ENCODE measurements at regions not wholly inside any gene's neighbourhood (a gene's known extent, or its start where the extent isn't known, plus 50 kb on each side); places are given as distances from the start of the nearest gene placed in this dataset.
"Not testable (repeated sequence)": the region's sequence is repeated elsewhere in the genome, so short reads cannot be mapped to it uniquely, and the experiment has no call there.

DNA sequence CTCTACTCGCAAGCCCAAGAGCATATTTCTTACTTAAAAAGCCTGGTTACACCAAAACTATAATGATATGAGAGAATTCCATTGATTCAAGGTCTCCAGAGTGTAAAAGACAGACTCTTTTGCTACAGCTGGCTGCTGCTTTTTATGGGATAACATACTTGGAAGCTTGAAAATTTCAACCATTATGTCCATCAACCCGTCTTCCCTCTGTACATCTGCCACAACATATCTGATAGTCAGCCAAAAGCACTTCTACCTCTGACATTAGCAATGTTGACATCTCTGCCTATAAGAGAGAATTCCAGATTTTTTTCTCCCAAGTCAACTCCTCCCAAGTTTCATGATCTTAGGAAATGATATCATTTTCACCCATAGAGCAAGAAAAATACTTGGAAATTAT, 54.4 kb upstream of the IQCM start:
- no peak for DNase-seq (ENCODE audit: low read depth in 2 of 2)

DNA sequence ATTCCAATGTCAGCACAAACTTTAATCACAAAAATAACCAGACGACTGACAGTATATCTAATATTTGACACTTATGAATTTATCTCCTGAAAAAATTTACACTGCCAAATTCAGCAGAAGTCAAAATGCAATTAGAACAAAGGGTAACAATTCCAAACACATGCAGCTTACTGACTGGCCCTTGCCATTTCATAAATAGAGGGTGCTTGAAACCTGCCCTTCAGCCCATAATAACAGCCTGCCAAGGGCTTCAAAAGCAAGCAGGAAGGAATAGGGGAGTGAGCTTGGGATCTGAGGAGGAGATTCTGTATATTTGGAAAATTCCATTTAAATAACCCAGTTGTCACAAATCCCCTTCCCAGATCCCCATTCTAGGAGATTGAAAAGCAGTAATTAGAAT, 66.1 kb upstream of the IQCM start:
- DNase-seq (ENCODE audit: low read depth in 2 of 2) = no peak

DNA sequence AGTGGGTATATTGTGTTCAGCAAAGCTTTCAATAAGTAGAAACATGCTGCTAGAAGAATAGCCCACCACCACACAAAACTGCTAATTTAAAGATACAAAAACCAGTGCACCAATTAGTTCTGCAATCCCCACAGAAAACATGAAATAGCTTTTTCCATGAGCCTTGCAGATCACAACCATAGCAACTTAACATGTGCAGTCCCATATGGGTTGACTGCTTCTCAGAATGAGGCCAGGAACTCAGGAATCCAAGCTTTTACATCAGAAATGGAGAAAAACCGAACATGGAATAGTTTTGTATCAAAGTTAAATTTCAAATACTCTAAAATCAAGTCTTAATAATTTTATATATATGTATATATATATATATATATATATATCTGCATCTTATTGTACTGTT, 66.6 kb upstream of the IQCM start:
- DNase-seq (ENCODE audit: low read depth in 2 of 2) = no peak

DNA sequence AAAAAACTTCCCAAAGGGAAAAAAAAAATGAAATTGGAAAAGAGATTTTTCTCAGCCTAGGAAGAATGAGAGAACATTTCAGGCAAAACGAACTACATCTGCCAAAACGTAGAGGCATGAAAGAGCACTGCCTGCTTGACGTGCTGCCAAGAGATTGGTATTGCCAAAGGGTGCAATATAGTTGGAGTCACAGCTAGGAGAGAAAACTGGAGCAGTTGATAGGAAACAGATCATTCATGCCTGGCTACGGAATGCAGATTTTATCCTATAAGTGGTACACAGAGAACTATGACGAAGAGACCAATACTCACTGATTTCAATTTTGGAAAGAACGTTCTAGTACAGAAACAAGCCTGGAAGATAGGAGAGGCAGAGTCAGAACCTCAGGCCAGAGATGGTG, 68.4 kb upstream of the IQCM start:
- DNase-seq (ENCODE audit: low read depth in 2 of 2) = no peak

DNA sequence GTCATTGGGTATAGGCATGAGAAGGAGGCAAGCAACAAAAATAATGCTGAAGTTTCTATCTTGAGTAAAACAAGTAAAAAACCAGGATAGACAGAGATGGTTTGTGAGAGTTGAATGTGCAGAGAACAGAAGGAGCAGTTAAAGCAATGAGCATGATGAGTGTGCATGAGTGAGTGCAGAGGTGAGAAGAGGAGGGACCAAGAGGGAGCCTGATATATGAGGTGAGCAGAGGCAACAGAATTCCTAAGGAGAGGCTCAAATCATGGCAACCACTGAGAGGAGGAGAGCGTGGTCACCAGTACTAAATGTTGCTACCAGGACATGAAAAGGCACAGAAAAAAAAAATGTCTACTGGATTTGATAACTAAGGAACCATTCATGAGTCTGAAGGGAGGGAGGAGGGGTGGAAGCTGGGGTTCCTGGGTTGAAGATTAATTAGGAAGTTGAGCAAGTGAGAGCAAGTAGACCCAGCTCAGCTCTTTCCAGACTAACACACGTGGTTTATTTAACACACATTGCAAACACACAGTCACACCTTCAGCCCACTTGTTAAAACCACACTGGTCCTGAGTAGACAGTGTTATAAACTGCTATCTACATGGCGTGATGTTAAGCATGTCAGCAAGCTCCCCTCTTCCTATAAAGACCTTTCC, 69.0 kb upstream of the IQCM start:
- no peak for DNase-seq (ENCODE audit: low read depth in 2 of 2)

DNA sequence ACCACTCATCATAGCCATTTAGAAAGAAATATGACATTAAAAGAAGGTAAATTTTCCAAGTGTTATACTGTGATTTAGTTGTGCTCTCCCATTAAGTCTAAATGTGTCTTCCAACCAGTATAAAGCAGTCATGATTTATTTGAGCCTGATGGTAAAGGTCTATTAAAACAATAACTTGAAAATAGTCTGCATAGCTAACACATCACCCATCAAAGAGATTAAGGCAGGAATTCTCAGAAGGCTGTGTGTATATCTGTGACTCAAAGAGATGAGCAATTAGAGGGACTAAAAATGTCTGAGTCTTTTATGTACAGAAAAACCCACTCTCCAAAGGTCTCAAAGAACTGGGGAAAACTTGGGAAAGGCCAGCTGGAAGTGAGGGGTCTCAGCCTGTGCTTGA, 70.3 kb upstream of the IQCM start:
- DNase-seq (ENCODE audit: low read depth in 2 of 2) = no peak

DNA sequence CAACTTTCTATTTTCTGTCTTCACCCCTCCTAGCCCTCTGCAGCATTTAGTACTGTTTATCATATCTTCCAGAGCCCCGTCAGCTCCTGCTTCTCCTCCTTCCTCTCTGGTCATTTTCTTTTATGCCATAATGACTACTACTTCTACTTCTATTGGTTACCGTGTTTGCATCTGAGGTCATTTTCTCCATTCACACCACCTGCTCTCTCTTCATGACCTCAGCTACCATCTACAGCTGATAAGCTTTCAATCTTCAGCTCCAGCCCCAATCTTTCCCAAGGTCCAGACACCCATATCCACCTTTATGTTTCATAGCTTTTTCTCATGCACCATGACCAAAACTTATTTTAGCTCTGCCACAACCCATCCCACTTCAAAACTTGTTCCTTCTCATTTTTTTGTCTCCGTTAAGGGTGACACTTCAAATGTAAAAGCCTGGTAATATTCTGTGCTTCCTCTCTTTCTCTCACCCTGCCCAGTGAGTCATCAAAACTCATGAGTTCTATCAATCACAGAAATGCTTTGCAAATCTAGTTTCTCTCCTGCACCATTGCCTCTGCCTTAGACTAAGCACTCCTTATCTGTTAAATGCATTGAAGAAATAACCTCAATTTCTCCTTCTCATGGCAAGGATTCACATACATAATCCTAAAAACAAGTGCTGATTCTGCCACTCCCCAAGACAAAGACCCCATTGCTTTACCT, 71.3 kb upstream of the IQCM start:
- no peak for DNase-seq (ENCODE audit: low read depth in 2 of 2)

DNA sequence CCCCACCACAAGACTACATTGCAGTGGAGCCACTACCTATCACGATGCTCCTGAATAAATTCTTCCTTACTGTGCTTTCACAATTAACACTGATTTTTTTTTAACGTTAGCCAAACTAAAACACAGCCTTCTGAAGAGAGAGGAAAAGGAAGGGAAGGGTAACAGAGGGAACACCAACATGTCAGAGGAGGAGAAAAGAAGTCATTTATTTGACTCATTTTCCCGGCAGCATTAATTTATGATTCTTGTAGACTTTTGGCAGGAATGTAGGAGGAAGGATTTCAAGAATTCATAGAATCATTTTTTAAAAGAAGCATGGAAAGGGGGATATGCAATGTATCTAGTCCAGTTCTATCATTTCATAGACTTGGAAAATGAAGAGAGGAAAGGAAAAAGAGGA, 74.3 kb upstream of the IQCM start:
- DNase-seq (ENCODE audit: low read depth in 2 of 2) = no peak

DNA sequence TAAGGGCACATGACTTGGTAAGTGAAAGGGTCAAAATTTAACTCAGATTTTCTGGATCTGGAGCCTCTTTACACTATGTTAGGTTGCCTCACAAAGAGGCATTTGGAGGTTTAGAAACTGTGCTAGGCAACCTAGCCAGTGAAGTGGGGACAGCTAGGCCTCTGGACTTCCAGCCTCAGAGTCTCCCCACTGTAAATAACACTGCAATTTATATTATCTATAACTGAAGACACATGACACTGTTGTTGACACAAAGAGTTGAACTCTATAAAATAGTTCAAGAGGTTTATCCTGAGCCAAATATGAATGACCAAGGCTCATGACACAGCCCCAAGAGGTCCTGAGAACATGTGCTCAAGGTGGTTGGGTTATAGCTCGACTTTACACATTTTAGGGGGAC, 74.9 kb upstream of the IQCM start:
- DNase-seq (ENCODE audit: low read depth in 2 of 2) = no peak

DNA sequence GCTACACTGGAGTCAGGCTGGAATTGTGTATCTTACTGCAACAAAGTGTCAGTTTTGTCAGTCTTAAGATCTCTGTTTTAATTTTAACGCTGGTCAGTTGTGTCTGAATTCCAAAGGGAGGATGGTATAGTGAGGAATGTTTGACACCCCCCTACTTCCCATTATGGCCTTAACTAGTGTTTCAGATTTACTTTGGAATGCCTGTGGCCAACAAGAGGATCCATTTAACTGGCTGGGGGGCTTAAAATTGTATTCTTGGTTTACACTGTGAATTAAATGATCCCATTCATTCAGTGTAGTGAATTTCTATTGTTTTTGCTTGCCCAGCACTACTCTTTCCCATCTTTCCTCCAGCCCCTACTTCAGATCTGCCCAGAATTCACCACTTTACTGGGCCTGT, 75.8 kb upstream of the IQCM start:
- DNase-seq (ENCODE audit: low read depth in 2 of 2) = no peak

DNA sequence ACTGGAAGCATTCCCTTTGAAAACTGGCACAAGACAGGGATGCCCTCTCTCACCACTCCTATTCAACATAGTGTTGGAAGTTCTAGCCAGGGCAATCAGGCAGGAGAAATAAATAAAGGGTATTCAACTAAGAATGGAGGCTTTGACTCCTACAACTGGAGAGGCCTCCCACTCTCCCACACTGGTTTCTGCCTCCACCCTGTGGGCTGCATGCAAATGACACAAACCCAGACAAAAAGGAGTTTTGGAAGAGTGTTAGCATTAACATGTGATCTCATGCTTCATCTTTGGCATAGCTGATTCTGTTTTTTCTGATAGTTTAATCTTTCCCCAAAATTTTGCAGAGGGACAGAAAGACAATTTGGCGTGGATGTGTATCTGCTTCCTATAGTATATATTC, 80.8 kb upstream of the IQCM start:
- DNase-seq (ENCODE audit: low read depth in 2 of 2) = no peak

DNA sequence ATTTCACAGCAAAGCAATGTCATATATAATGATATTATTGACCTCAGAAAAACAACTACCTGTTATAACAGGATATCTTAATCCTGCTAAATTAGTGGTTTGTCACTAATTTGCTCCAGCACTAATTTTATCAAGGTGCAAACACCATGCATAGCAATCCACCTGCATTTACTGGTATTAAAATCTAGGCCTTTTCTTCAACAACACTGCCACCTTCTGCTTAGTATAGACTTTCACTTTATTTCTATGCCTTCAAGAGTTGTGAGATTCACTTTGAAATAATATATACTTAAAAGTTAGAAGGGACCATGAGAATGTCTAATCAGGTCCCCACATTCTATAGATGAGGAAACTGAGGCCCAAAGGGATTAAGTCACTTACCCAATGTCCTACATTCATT, 82.1 kb upstream of the IQCM start:
- no peak for DNase-seq (ENCODE audit: low read depth in 2 of 2)

DNA sequence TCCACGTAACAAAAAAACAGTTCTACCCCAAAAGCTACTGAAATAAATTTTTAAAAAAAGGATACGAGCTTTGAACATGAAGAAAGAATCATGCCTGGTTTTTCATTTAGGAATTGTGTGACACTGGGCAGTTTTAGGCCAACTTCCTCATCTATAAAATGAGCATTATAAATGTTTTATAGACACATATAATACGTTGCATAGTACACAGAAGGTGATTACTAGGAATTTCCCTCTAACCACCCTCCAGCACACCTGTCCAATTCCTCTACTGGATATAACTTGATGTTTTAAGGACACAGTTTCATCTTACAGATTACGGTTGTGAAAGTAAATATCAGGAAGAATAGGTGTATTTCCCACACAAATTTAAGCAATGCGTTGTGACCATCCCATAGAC, 85.5 kb upstream of the IQCM start:
- DNase-seq (ENCODE audit: low read depth in 2 of 2) = no peak

DNA sequence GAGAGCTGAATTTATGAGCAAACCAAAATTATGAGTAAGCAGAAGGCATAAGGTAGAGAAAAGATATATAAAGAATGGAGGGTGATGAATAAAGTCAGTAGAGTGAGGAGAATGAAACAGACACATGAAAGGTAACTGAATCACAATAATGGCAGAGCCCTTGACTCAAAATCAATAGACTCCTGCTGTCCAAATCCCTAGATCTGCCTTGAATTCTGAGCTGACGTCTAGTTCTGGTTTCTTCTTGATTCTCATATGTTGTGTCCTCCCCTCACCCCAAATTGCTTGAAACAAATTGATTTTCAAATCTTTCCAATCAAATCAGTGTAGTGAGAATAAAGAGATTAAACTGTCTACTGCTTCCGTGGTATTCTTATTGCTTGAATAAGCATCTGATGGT, 86.6 kb upstream of the IQCM start:
- DNase-seq (ENCODE audit: low read depth in 2 of 2) = no peak

DNA sequence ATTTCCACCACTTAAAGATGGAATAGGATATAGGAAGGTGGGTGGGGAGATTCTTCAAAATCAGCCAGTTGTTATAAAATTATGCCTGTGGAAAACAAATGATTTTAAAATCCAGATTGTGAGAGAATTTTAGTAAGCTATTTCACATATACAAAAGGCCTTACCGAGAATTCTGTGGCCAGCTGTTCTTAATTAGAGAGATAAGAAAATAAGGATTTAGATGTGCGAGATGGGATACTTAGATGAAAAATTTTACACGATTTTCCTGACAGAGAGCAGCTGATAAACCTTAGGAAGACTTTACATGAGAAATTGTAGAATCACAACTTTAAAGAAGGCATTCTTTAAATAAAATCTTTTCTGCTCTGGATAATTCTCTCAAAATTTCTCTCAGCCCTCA, 94.5 kb upstream of the IQCM start:
- no peak for DNase-seq (ENCODE audit: low read depth in 2 of 2)

DNA sequence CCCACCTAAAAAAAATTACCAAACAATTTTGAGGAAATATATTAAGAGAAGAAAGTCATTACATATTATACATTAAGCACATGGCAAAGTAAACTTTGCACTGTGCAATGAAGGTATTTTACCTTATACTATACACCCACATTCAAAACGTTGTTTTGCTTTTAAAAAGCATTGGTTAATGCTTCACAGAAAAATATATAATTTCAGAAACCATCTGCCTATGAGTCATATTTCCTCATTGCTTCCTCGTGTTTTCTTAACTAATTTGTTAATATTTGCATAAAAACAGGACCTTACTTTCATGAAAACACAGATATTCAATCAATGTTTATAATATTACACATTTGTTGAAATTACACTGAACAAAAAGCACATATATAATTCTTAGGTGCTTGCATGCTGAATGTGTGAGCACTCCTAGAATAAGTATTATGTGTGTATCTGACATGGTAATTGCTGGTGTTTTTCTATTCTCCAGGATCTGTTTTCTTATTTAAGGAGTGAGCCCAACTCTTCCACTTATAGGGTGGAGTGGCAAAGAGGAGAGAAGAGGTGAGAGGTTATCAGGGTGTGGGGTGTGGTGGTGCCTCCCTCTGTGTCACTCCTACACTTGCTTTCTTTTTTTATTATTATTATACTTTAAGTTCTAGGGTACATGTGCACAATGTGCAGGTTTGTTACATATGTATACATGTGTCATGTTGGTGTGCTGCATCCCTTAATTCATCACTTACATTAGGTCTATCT, 95.1 kb upstream of the IQCM start:
- DNase-seq (ENCODE audit: low read depth in 2 of 2) = no peak

DNA sequence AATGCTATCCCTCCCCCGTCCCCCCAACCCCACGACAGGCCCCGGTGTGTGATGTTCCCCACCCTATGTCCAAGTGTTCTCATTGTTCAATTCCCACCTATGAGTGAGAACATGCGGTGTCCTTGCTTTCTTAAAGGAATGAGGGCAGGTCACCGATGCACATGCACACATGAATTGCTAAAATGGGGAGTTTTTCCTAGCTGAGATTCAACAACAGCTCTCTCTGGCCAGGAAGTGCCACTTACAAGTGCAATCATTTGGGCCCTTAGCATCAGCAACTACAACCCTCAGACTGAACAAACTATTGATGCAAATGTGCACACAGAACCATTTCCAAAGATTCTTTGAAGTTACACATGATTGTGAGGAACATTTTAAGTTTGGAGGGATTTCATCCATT, 95.7 kb upstream of the IQCM start:
- DNase-seq (ENCODE audit: low read depth in 2 of 2) = no peak

DNA sequence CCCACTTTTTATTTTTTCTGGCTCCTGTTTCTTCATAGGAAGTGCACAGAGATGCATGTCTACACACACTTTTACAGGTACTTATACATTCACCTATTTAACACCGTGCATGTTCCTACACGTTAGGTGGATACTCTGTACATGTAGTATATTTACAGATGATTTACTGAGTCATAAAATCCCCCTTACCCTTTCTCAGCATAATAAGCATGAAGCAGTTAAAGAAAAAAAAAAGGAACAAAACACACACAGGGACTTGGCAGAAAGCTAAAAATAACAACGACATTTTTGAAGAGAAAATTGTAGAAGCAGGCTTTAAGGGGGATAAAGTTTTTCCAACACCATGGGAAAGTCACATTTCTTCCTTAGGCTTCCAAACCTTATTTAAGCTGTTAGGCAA, 96.4 kb upstream of the IQCM start:
- no peak for DNase-seq (ENCODE audit: low read depth in 2 of 2)

DNA sequence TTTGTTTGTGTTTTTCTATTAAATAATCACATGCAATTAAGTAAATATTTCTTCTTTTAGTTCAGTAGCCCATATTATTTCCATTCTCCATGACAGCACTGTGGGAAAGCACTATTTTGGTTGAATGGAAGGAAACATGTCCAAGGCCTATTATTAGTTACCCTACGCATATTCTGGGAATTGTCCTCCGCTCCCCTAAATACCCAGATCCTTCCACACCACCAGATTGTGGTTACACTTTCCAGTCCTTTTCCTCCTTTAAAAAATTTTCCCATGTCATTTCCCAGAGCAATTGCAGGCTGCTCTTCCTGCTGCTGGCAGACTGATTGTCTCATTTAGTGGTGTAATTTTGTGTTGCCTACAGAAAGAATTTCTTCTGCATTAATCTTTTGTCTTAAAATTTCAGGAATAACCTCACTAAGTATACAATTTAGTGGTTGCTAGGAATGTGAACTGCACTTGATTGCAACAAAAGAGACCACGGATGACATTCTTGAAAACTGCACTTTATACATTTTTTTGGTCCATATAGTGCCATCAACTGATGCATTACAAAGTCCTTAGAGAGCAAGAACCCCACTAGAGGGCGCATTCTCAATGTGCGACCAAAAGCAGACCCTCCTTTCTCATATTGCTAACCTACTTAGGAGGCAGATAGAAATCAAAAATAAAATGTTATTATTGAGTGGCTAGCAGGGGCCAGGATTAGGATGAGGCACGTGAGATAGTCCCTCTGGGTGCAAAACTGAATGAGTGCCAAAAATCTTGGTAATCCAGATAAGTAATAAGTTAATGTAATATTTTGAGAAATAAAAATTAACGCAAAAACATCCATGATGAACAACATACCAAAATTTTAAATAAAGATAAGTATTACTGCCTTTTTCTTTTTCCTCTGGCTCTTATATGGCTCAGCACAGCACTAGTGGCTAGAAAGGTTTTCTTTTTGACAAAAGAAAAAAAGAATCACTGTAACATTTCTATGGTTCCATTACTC, 98.8 kb upstream of the IQCM start:
- DNase-seq (ENCODE audit: low read depth in 2 of 2) = peak; percentile 19

DNA sequence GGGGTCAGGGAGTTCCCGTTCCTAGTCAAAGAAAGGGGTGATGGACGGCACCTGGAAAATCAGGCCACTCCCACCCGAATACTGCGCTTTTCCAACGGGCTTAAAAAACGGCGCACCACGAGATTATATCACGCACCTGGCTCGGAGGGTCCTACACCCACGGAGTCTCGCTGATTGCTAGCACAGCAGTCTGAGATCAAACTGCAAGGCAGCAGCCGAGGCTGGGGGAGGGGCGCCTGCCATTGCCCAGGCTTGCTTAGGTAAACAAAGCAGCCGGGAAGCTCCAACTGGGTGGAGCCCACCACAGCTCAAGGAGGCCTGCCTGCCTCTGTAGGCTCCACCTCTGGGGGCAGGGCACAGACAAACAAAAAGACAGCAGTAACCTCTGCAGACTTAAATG, 100.1 kb upstream of the IQCM start:
- not testable (repeated sequence) for DNase-seq (ENCODE audit: low read depth in 2 of 2)

DNA sequence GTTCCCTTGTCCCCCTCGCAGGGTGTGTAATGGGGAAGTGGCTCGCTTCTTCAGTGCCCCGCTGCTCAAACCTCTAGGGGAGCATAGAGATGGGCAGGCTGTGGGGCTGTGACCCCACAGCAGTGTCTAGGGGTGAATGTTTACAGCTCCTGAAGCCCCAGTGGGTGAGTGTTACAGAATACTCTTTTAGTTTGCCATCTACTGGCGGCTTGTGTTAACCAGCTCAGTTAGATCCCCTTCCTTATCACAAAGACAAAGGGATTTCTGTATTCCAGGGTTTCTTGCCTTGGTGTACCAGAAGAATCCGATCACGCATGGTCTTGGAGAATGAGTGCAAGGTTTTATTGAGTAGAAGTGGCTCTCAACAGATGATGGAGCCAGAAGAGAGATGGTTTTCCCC, 108.1 kb upstream of the IQCM start:
- no peak for DNase-seq (ENCODE audit: low read depth in 2 of 2)

DNA sequence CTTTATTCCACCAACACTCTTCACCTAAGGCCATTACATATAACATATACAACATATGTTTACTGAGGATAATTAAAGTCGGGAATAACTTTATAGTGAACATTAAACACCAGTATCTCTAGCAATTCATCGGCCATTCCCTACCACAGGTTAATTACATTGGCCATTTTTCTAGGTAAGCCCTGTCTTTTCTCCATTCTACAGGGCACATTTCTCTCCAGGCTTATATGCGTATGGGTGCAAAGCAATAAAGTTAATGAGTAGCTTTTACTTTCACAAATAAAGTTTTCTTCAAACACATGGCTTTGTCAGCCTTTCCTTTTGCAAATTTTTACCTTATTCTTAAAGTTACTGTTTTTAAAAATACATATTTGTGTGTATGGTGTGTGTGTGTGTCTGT, 111.9 kb upstream of the IQCM start:
- DNase-seq (ENCODE audit: low read depth in 2 of 2) = no peak
